Gastrocnemius medialis (tissue), 4 donors: ENCODE measurements at regions not wholly inside any gene's neighbourhood (a gene's known extent, or its start where the extent isn't known, plus 50 kb on each side); places are given as distances from the start of the nearest gene placed in this dataset.
"Not testable (repeated sequence)": the region's sequence is repeated elsewhere in the genome, so short reads cannot be mapped to it uniquely, and the experiment has no call there.

Experiments
- ATAC-seq, 2 donors: fragments of 150-250 bp; one replicate each; pipeline ENCODE4 v1.9.1; 2016
- DNase-seq, 2 donors: peaks; one replicate each; pipeline ENCODE4 v3.0.0-alpha.2; 2019
- H3K27ac ChIP-seq, 4 donors: fragments of 200-600 bp; sonication (generic); 1 replicate in 1 of 4; 2 replicates in 3 of 4; pipeline ENCODE4 v1.5.1; 2016 to 2018; ENCODE audit warnings: mild to moderate bottlenecking in 2 of 4, moderate library complexity in 1 of 4
- H3K27me3 ChIP-seq, 3 donors: fragments of 200-600 bp; sonication (generic) in 2 of 3; 1 replicate in 1 of 3; 2 replicates in 2 of 3; pipeline versions ENCODE4 v1.5.1 to v1.6.0; 2016 to 2019; ENCODE audit warnings: mild to moderate bottlenecking in 1 of 3, moderate library complexity in 1 of 3
- H3K36me3 ChIP-seq, 2 donors: fragments of 200-600 bp; sonication (generic) in 1 of 2; one replicate each; pipeline ENCODE4 v1.5.1; 2017 to 2018
- H3K4me1 ChIP-seq, 2 donors: fragments of 200-600 bp; sonication (generic) in 1 of 2; one replicate each; pipeline ENCODE4 v1.5.1; 2016 to 2017; ENCODE audit warnings: mild to moderate bottlenecking in 2 of 2
- H3K4me3 ChIP-seq, 4 donors: fragments of 200-600 bp; sonication (generic) in 3 of 4; 1 replicate in 1 of 4; 2 replicates in 3 of 4; pipeline ENCODE4 v1.5.1; 2016 to 2019; ENCODE audit warnings: mild to moderate bottlenecking in 2 of 4
- H3K9me3 ChIP-seq, 3 donors: fragments of 200-600 bp; sonication (generic) in 2 of 3; 1 replicate in 1 of 3; 2 replicates in 2 of 3; pipeline ENCODE4 v1.5.1; 2016 to 2019
- CTCF ChIP-seq, 5 experiments: fragments of 450-650 bp in 3 of 5; fragments of 200-600 bp in 2 of 5; sonication (generic) in 2 of 5; IDR thresholded peaks in 4 of 5; conservative IDR thresholded peaks in 1 of 5; 1 replicate in 4 of 5; 2 replicates in 1 of 5; pipeline ENCODE4 v1.5.1; 2016 to 2019; ENCODE audit warnings: antibody characterized with exemption in 5 of 5, mild to moderate bottlenecking in 3 of 5, moderate library complexity in 3 of 5
- POLR2A ChIP-seq, 2 donors: fragments of 450-650 bp; IDR thresholded peaks; one replicate each; pipeline ENCODE4 v1.6.1; 2017; ENCODE audit warnings: antibody characterized with exemption in 2 of 2, mild to moderate bottlenecking in 2 of 2, moderate library complexity in 2 of 2
- in situ Hi-C, 4 donors: fragments of 200-750 bp; cut with MboI; loops; one replicate each; pipeline versions ENCODE4 v1.15.0 to v1.8.0; 2017; ENCODE audit warnings: low sequenced_read_pairs in 4 of 4
- intact Hi-C: fragments of 100-400 bp; cut with DNase I; formaldehyde crosslinking; loops from one replicate; pipeline ENCODE4 v1.15.1; 2023; ENCODE audit warnings: low total_unique reads

DNA sequence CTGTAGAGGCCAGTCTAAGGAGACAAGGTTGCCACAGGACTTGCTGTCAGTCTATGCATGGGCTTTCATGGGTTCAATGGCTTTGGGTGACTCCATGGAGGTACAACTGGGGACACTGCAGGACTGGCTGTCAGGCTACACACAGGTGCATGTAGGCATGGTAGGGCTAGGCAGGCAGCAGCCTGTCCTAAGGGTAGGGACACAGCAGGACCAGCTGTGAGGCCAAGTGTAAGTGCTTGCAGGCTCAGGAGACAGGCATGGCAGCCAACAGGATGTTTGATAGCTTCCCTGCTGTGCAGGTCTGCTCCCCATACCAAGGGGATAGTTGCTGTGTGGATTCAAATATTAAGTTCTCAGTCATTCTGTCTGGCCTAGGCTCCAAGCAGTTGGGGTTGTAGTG, 181.0 kb upstream of the NPY start:
- ATAC-seq = no peak
- no peak for DNase-seq
- no peak for TF ChIP-seq CTCF (IDR thresholded peaks at IDR 0.05 in 4 of 5, conservative IDR thresholded peaks at IDR 0.05 in 1 of 5)
- TF ChIP-seq POLR2A (IDR thresholded peaks at IDR 0.05) = no peak
- no peaks in the 10 kb centered on the region for H3K9me3 ChIP-seq
- H3K4me3 ChIP-seq = no peak overlapping the region
- intact Hi-C loops (no loop called here), in situ Hi-C loops (no loop called here)
- H3K27ac ChIP-seq = no peak overlapping the region
- no peaks in the 10 kb centered on the region for H3K36me3 ChIP-seq
- no peaks in the 10 kb centered on the region for H3K4me1 ChIP-seq
- H3K27me3 ChIP-seq = no peaks in the 10 kb centered on the region

DNA sequence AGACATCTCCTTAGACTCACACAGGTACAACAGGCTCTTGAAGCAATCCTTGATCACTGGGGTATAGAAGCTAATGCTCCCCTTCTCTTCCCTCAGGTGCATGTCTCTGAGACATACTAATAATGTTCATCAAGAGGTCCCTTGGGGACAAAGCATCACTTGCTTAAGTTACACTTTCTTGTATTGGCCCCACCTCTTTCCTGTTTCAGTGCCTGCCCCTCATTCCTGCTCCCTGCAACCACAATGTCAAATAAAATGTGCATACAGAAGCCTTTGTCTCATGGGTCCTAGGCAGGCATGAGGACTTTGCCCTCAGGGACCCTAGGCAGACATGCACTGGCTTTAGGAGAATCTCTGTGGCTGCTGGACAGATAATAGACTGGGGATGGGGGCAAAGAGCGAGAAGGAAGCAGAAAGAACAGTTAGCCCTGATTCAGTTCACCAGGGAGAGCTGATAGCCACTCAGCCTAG, 175.0 kb upstream of the NPY start:
- no peak overlapping the region for H3K27ac ChIP-seq
- no peak overlapping the region for H3K4me3 ChIP-seq
- H3K36me3 ChIP-seq = no peaks in the 10 kb centered on the region
- DNase-seq (no peak), ATAC-seq (no peak)
- H3K27me3 ChIP-seq = no peaks in the 10 kb centered on the region
- intact Hi-C loops (no loop called here), in situ Hi-C loops (no loop called here)
- no peaks in the 10 kb centered on the region for H3K4me1 ChIP-seq
- TF ChIP-seq CTCF (IDR thresholded peaks at IDR 0.05 in 4 of 5, conservative IDR thresholded peaks at IDR 0.05 in 1 of 5) (no peak), POLR2A (IDR thresholded peaks at IDR 0.05) (no peak)
- H3K9me3 ChIP-seq = no peaks in the 10 kb centered on the region

GRCh38 chr7:24110056-24110455, 173.9 kb upstream of the NPY start:
- Histone ChIP-seq H3K27me3 (no peaks in the 10 kb centered on the region), H3K9me3 (no peaks in the 10 kb centered on the region), H3K27ac (no peak overlapping the region), H3K36me3 (no peaks in the 10 kb centered on the region), H3K4me1 (no peaks in the 10 kb centered on the region), H3K4me3 (no peak overlapping the region)
- ATAC-seq = no peak
- intact Hi-C loops = no loop called here
- no peak for TF ChIP-seq CTCF (IDR thresholded peaks at IDR 0.05 in 4 of 5, conservative IDR thresholded peaks at IDR 0.05 in 1 of 5)
- no peak for TF ChIP-seq POLR2A (IDR thresholded peaks at IDR 0.05)
- no peak for DNase-seq
- in situ Hi-C loops = no loop called here

DNA sequence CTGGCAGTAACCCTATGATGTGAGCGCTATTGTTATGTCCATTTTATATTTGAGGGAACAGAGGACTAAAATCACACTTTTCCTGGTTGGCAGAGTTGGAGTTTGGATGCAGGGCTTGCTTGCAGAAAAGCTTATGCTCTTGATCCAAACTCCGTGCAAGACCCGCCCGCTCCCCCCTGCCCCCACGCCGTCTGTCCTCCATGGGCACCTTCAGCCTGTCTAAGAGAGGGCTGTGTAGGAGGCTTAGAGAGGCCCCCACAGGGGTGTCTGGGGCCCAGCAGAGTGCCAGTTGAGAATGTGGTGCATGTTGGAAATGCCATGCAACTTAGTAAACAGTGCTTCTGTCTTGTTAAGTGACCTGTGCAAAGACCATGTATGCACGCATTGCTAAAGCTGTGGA, 170.5 kb upstream of the NPY start:
- no peak for TF ChIP-seq CTCF (IDR thresholded peaks at IDR 0.05 in 4 of 5, conservative IDR thresholded peaks at IDR 0.05 in 1 of 5)
- TF ChIP-seq POLR2A (IDR thresholded peaks at IDR 0.05) = no peak
- intact Hi-C loops = no loop called here
- no peak overlapping the region for H3K27ac ChIP-seq
- DNase-seq = no peak
- no peak for ATAC-seq
- H3K36me3 ChIP-seq = no peaks in the 10 kb centered on the region
- in situ Hi-C loops = no loop called here
- no peaks in the 10 kb centered on the region for H3K4me1 ChIP-seq
- no peaks in the 10 kb centered on the region for H3K27me3 ChIP-seq
- no peaks in the 10 kb centered on the region for H3K9me3 ChIP-seq
- H3K4me3 ChIP-seq = no peak overlapping the region

GRCh38 chr7:24115661-24116060, 168.3 kb upstream of the NPY start:
- Histone ChIP-seq H3K4me1 (no peaks in the 10 kb centered on the region), H3K27me3 (no peaks in the 10 kb centered on the region), H3K27ac (no peak overlapping the region), H3K4me3 (no peak overlapping the region), H3K36me3 (no peaks in the 10 kb centered on the region), H3K9me3 (no peaks in the 10 kb centered on the region)
- ATAC-seq (no peak), DNase-seq (no peak)
- TF ChIP-seq POLR2A (IDR thresholded peaks at IDR 0.05) (no peak), CTCF (IDR thresholded peaks at IDR 0.05 in 4 of 5, conservative IDR thresholded peaks at IDR 0.05 in 1 of 5) (no peak)
- in situ Hi-C loops = no loop called here
- intact Hi-C loops = no loop called here

GRCh38 chr7:24117903-24118499, 166.0 kb upstream of the NPY start:
- H3K27ac ChIP-seq, H3K4me1 ChIP-seq, ATAC-seq, H3K27me3 ChIP-seq, H3K9me3 ChIP-seq, DNase-seq, H3K36me3 ChIP-seq, intact Hi-C loops, H3K4me3 ChIP-seq, in situ Hi-C loops: not testable (repeated sequence)
